GM19043 (cell line): ENCODE measurements at regions not wholly inside any gene's neighbourhood (a gene's known extent, or its start where the extent isn't known, plus 50 kb on each side); places are given as distances from the start of the nearest gene placed in this dataset.

ENCODE experiments used
- ATAC-seq: cut with Tn5 transposase; IDR thresholded peaks from one replicate; pipeline ENCODE4 v1.9.1; 2021; ENCODE audit warnings: low read depth; ENCODE audit not compliant: unreplicated experiment

GRCh38 chr6:113406048-113406695 is 451.0 kb upstream of the MARCKS start:
- ATAC-seq: no peak

DNA sequence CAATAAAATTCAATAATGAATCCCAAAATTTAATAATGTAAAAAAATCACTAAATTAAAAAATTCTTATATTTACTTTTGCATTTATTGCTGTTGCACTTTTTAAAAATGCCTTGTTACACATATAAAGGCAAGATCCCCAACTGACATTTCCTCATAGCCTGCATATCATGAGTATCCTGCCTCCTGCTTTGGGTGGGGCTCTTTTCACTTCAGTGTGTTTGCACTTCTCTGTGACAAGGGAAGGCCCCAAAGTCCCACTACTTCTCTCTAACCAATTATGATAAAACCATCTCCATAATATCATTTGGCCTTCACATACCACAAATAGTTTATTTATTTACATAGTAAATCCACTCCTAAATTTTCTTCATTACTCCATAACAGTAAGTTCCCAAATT is 446.1 kb upstream of the MARCKS start:
- no peak for ATAC-seq

DNA sequence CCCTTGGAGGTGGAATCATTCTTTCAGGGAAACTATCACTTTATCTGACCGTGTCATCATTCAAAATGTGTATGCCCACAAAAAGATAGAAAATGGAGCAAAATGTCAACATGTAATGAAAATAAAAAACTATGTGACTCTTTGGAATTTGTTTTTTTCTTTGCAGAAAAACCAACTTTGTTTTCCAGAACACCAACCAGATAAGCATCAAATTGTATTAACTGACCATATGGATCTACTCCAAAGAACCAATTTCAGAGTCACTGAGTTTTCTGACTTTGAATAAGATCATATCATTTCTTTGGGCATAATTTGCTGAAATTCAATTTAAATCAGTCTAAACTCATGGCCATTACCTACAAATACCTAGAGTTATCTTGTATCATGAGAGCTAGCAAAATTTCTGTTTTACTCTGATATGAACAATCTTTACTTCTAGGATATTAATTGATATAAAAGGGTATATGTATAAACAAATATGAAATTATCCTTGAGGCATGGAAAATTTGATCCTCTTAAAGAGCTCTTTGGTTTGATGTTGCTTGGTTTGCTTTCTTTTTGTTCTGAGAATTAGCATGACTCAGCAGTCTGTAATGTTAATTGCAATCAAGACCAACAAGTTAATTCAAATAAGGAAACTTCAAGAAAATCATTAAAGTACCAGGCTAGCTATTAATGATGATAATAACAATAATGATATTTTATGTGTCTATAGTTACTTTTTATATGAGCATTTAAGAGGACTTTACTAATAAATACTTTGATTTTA is 444.4 kb upstream of the MARCKS start:
- no peak for ATAC-seq

DNA sequence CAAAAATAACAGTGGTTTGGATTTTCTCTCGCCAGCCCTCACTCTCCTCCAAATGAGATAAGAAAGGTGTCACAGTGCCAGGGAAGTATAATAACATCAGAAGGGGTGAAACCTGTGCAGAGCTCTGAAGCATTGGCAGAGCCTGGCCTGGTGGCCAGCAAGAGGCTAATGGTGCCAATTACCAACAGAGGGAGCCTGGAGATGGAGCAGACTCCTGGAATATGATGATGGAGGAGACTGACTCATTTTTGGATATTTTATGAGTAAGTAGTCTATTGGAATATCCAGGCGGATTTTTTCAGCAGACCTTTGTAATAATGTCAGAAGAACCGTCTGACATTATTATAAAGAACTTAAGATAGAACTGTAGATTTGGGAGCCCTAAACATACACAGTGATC is 442.6 kb upstream of the MARCKS start:
- ATAC-seq: no peak

DNA sequence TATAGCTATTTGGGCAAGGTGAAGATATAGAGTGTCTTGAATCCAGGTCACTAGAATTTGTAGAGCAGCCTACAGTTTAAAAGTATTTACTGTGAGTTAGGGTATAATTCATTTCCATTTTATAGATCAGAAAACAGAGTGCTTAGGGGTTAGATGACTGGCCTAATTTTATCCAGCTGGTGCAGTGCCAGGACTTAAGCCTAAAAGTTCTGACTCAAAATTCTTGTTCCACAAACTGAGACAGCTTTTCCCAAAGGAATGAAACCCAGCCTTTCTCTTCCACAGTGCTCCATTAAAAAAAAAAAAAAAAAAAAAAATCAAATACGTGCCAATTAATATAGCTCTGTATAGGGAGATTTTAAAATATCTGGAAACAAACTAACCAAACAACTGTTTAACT is 441.0 kb upstream of the MARCKS start:
- no peak for ATAC-seq

DNA sequence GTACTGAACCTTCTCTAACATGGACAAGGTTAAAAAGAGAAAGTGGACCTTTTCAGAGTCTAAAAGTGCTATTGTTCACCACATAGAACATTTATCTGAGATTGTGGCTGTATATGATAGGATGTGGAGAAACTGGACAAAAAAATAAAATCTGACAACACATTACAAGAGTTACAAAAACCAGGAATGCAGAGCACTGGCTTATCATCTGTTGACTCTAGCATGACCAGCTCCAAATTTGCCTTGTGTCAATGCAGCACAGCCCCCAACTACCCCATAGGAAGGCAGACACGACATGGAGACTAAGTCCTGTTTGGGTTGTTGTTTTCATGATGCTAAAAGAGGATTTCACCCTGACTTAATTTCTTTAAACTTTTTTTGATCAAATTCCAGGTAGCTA is 436.9 kb upstream of the MARCKS start:
- no peak for ATAC-seq

GRCh38 chr6:113421997-113422396 is 435.1 kb upstream of the MARCKS start:
- ATAC-seq: no peak

GRCh38 chr6:113423956-113424355 is 433.2 kb upstream of the MARCKS start:
- no peak for ATAC-seq

DNA sequence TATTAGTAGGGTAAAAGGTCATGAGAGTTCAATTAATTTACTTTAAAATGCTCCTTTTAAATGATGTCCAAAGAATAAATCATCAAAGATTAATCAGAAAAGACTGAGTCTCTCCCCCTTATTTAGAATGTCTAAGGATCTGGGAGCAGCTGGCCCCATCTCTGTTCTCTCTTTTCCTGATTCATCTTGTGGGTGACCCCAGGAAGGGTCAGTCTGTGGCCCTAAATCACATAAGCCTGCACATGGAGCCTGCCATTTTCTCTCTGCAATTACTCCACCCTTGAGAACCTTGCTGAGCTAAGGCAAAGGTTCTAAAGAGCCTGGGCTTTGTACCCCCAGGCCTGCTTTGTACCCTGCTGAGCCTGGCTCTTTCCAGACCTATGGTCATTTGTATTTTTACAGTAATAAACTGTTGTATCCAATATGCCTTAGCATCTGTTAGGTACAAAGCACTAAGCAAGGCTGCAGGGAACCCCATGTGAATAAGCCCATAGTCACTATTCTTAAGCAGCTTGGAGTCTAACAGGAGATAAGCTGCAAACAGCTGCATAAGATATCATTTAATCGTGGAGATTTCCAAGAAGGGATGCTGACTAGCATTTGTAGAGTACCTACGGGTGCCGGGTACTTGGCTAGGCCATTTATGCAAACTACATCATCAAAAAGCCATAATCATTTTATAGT is 431.0 kb upstream of the MARCKS start:
- ATAC-seq: no peak

DNA sequence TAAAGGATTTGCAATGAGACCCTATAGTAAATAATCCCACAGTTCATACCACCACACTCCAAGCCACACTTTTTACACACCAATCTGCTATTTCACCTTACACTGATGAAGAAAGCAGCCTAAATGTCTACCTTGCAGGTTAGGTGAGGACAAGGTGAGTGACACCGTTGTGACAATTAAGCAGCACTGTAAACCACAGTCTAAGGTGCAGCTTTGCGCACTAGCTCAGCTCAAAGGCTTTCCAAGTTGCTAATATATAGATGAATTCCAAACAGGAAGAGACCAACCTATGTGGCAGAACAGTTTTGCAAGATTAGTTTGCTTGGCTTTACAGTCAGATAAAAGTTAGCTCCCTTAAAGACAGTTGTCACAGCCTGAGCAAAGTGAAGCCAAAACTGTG is 429.5 kb upstream of the MARCKS start:
- ATAC-seq: no peak

- no peak for ATAC-seq
These were observed 428.4 kb upstream of the MARCKS start for GRCh38 chr6:113428702-113429101.

DNA sequence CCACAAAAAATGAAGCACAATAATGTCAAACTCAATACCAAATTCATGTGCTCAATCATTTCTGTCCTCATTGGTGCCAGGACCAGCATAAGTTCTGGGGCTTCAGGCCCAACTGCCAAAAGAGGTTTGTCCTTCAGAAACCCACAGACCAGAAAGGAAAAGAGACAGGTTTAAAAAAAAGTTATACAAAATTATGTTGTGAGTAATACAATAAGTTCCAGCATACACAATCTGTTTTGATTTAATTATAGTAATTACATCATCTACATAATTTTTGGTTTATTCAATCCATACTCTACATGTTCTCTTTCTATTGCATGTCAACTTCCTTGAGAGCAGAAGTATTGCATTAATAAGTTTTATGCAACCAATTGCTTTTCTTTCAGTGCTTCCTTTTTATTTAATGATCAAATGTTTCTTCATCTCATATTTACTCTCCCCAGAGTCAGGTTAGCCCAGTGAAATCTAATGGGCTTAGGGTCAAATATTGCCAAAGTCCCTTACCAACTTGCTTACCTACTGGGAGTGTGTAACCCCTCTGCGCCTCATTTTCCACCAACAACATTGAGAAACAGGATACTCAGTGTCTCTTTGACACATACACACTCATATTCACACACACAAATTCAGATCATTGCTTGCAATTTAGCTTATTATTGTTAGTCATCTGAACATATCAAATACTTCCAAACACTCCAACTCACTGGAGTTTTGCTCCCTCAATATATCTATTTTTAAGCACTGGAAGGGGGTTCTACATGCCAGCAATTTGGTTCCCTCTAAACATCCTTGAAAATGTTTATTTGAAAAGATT is 424.4 kb upstream of the MARCKS start:
- ATAC-seq: no peak

DNA sequence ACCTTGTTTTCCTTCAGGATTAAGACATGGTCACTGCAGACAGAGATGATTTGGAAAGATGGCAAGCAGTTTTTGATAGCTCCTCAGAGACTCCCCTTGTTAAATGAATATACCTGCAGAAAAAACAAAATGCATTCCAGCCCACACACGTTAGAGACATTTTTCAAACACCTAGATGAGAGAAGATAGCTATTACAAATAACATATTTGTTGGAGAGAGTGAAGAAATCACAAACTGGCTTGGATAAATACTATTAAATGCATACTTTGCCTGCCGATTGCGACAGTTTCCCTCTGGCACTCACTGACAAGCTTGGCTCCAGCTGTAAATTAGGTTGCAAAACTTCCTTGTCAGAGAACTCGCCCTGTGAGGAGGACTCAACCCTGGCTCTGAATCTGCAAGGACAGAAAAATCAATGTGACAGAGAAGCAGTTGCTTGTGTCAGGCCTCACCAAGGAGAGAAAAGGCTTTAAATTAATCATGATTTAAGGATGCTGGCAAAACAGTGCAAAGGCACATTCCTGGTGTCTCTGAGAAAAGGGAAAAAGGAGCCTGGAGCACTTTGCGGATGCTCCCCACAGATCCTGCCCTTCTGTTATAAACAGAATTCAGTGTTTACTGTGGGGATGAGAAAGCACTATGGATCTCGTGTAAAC is 423.7 kb upstream of the MARCKS start:
- no peak for ATAC-seq

DNA sequence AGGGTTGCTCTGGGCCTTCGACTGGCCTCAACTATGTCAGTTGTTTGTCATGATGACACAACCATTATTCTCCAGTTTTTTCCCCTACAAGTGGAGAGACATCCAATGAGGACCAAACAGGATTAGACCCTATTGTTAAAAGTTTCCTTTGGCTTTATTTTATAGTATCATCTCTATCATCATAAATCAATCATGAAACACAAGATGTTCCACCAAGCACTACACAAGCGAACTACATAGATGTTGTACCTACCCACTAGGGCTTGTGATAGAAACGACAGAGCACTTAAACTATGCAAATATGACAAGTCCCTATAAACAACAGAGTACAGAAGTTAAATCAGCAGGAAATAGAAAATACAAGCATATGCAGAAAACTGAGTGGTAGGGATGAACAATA is 422.5 kb upstream of the MARCKS start:
- no peak for ATAC-seq

GRCh38 chr6:113437566-113437965 is 419.6 kb upstream of the MARCKS start:
- no peak for ATAC-seq

GRCh38 chr6:113439866-113440265 is 417.3 kb upstream of the MARCKS start:
- no peak for ATAC-seq

GRCh38 chr6:113442040-113442439 is 415.1 kb upstream of the MARCKS start:
- ATAC-seq: no peak

- no peak for ATAC-seq
These were observed 411.9 kb upstream of the MARCKS start for GRCh38 chr6:113445201-113445600.

DNA sequence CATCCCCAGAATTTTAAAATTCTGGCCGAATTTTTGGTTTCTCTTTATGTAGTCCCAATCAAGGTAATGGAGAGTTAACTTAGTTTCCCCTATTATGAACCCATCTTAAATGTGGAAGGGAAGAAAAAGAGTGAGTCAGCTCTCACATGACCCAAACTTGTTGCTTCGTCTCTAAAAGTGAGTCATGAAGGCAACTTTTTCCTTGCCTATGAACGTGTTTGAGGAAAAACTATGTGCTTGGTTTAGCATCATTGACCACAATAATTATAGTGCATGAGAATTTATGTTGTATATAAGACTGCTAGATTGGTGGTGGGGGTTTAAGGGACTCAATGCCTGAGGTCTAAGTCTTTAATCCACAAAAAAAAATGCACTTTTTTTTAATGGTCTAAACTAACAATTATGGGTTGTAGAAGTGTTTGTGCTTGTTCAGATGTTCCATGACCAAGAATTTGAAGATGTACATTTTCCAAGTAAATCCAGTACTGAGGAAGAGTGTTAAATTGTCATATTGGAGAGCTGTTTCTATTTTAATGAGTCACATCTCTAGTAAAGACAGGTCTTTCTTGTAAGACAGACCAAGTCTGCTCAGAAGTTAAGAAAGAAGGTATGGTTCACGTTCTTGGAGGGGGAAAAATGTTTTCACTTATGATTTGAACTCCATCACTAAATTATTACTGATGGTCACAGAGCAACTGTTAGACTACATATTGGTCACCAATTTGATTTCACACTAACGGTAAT is 409.9 kb upstream of the MARCKS start:
- no peak for ATAC-seq

DNA sequence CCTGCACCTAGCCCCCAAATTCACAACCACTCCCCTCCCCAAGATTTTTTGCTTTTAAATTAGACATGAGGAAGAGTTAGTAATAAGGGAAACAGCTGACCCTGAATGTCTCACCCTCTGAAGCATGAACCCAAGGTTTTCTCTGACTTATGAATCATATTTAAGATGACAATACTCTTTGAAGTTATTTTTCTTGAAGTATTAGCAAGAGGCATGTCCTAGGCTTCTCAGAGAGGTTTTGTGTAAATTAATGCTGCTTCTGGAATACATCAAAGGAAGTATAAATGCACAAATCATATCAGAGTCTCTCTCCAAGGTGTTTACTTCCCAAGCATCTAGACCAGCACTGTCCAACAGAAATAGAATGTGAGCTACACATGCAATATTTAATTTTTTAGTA is 408.1 kb upstream of the MARCKS start:
- ATAC-seq: no peak
